GM12874 (cell line): ENCODE measurements at regions not wholly inside any gene's neighbourhood (a gene's known extent, or its start where the extent isn't known, plus 50 kb on each side); places are given as distances from the start of the nearest gene placed in this dataset.

Source experiments
- CTCF ChIP-seq: IDR thresholded peaks from 2 replicates; pipeline ENCODE4 v1.5.1; 2011; ENCODE audit warnings: low read depth, mild to moderate bottlenecking, control low read depth, low read length, moderate library complexity; ENCODE audit not compliant: insufficient read depth

GRCh38 chr7:125391921-125392320 lies 462.3 kb upstream of the POT1 start:
- TF ChIP-seq CTCF: no peak

GRCh38 chr7:125390981-125391380 lies 461.4 kb upstream of the POT1 start:
- TF ChIP-seq CTCF: no peak

GRCh38 chr7:125386211-125386610 lies 456.6 kb upstream of the POT1 start:
- no peak for TF ChIP-seq CTCF

GRCh38 chr7:125383324-125383723 lies 453.7 kb upstream of the POT1 start:
- 0 out of 2 replicates have a peak, but pooled peaks have one; percentile 4 for TF ChIP-seq CTCF

- no peak for TF ChIP-seq CTCF
Measured at GRCh38 chr7:125382401-125382800, 452.8 kb upstream of the POT1 start.

GRCh38 chr7:125375942-125376341 lies 446.3 kb upstream of the POT1 start:
- no peak for TF ChIP-seq CTCF

- no peak for TF ChIP-seq CTCF
Measured at GRCh38 chr7:125370502-125370901, 440.9 kb upstream of the POT1 start.

GRCh38 chr7:125363873-125364272 lies 434.2 kb upstream of the POT1 start:
- TF ChIP-seq CTCF: no peak
